ENCODE measurements at regions not wholly inside any gene's neighbourhood (a gene's known extent, or its start where the extent isn't known, plus 50 kb on each side); places are given as distances from the start of the nearest gene placed in this dataset.
"Not testable (repeated sequence)": the region's sequence is repeated elsewhere in the genome, so short reads cannot be mapped to it uniquely, and the experiment has no call there.

GRCh38 chr2:95669441-95669991, 77.7 kb downstream of the TRIM43 start:
- H3K27me3 ChIP-seq = no peaks in the 10 kb centered on the region
- WGBS, 2 donors = 45 to 49% methylated on average over 4 of the region's 4 CpGs
- no peak overlapping the region for H3K4me3 ChIP-seq
- ATAC-seq = no peak
- TF ChIP-seq CTCF (IDR thresholded peaks at IDR 0.05) (no peak), POLR2A (IDR thresholded peaks at IDR 0.05) (no peak)
- no peak overlapping the region for H3K27ac ChIP-seq
- no peaks in the 10 kb centered on the region for H3K36me3 ChIP-seq (replicated peaks in 1 of 2; ENCODE audit: insufficient read depth in 1 of 2, low read depth in 2 of 2)
- H3K4me1 ChIP-seq = no peaks in the 10 kb centered on the region
- no peaks in the 10 kb centered on the region for H3K9me3 ChIP-seq
- DNase-seq = no peak
- intact Hi-C loops (cut with DNase I) = no loop called here

- TF ChIP-seq CTCF (IDR thresholded peaks at IDR 0.05) (no peak), POLR2A (IDR thresholded peaks at IDR 0.05) (no peak)
- Histone ChIP-seq H3K27ac (no peak overlapping the region), H3K27me3 (no peaks in the 10 kb centered on the region), H3K9me3 (no peaks in the 10 kb centered on the region), H3K4me3 (no peak overlapping the region), H3K4me1 (no peaks in the 10 kb centered on the region), H3K36me3 (replicated peaks in 1 of 2; ENCODE audit: insufficient read depth in 1 of 2, low read depth in 2 of 2) (no peaks in the 10 kb centered on the region)
- WGBS, 2 donors = 64 to 65% methylated on average over 2 of the region's 2 CpGs
- intact Hi-C loops (cut with DNase I) = no loop called here
- no peak for ATAC-seq
- no peak for DNase-seq
Observed at GRCh38 chr2:95670167-95670566, 78.4 kb downstream of the TRIM43 start.

GRCh38 chr2:95670686-95671085, 78.9 kb downstream of the TRIM43 start:
- Histone ChIP-seq H3K27ac (no peak overlapping the region), H3K36me3 (replicated peaks in 1 of 2; ENCODE audit: insufficient read depth in 1 of 2, low read depth in 2 of 2) (no peaks in the 10 kb centered on the region), H3K9me3 (no peaks in the 10 kb centered on the region), H3K4me1 (no peaks in the 10 kb centered on the region), H3K27me3 (no peaks in the 10 kb centered on the region), H3K4me3 (no peak overlapping the region)
- ATAC-seq (no peak), DNase-seq (no peak)
- intact Hi-C loops (cut with DNase I) = no loop called here
- no peak for TF ChIP-seq CTCF (IDR thresholded peaks at IDR 0.05)
- no peak for TF ChIP-seq POLR2A (IDR thresholded peaks at IDR 0.05)
- WGBS, 2 donors = 59 to 72% methylated on average over 2 of the region's 2 CpGs

- ATAC-seq; H3K27me3 ChIP-seq; DNase-seq; H3K9me3 ChIP-seq; H3K36me3 ChIP-seq (replicated peaks in 1 of 2; ENCODE audit: insufficient read depth in 1 of 2, low read depth in 2 of 2); H3K4me3 ChIP-seq; intact Hi-C loops (cut with DNase I); H3K4me1 ChIP-seq; H3K27ac ChIP-seq: not testable (repeated sequence)
- 79 to 84% methylated on average over 4 of the region's 4 CpGs for WGBS, 2 donors
Observed at GRCh38 chr2:95671171-95671570, 79.4 kb downstream of the TRIM43 start.

GRCh38 chr2:95671992-95672391, 80.2 kb downstream of the TRIM43 start:
- ATAC-seq; H3K9me3 ChIP-seq; H3K36me3 ChIP-seq (replicated peaks in 1 of 2; ENCODE audit: insufficient read depth in 1 of 2, low read depth in 2 of 2); H3K4me1 ChIP-seq; H3K4me3 ChIP-seq; DNase-seq; H3K27ac ChIP-seq; intact Hi-C loops (cut with DNase I); H3K27me3 ChIP-seq: not testable (repeated sequence)
- WGBS, 2 donors = 55 to 62% methylated on average over 1 of the region's 1 CpG

GRCh38 chr2:95672500-95672899, 80.7 kb downstream of the TRIM43 start:
- H3K27ac ChIP-seq; intact Hi-C loops (cut with DNase I); ATAC-seq; H3K4me1 ChIP-seq; DNase-seq; H3K9me3 ChIP-seq; H3K36me3 ChIP-seq (replicated peaks in 1 of 2; ENCODE audit: insufficient read depth in 1 of 2, low read depth in 2 of 2); H3K4me3 ChIP-seq; H3K27me3 ChIP-seq: not testable (repeated sequence)
- 61 to 67% methylated on average over 1 of the region's 1 CpG for WGBS, 2 donors
